IMR-90 (cell line): ENCODE measurements at regions not wholly inside any gene's neighbourhood (a gene's known extent, or its start where the extent isn't known, plus 50 kb on each side); places are given as distances from the start of the nearest gene placed in this dataset.

Experiments used
- ATAC-seq: fragments of 200-7000 bp; cut with Tn5 transposase; 2 replicates; pipeline ENCODE4 v1.9.1; 2020; ENCODE audit warnings: low read depth, mild to moderate bottlenecking, moderate library complexity
- BruUV-seq: library from RNA; stranded (reverse); fragments of 400-500 nt; replicated peaks from 2 replicates; lab custom pipeline; 2021; lab: Mats Ljungman, UMichigan
- CTCF ChIA-PET: fragments of 300-600 bp; formaldehyde crosslinking; extraction: SDS; loops from one replicate; lab custom pipeline; 2021; ENCODE audit warnings: antibody characterized with exemption; lab: Yijun Ruan, JAX
- POLR2A ChIA-PET: fragments of 300-600 bp; sonication (Branson Sonifier 250); formaldehyde crosslinking; loops from one replicate; lab custom pipeline; 2022; ENCODE audit warnings: antibody characterized with exemption; ENCODE audit not compliant: unreplicated experiment; lab: Charles Lee
- DNase-seq: peaks from one replicate; pipeline ENCODE4 v3.0.0; 2013
- H2AFZ ChIP-seq: replicated peaks from 2 replicates; pipeline ENCODE3; 2013; ENCODE audit warnings: low read length, mild to moderate bottlenecking; ENCODE audit not compliant: poor library complexity
- H2AK5ac ChIP-seq: 2 replicates; pipeline ENCODE4 v1.6.1; 2013; ENCODE audit warnings: low read depth, low read length, inconsistent platforms
- H2AK9ac ChIP-seq: replicated peaks from 2 replicates; pipeline ENCODE3; 2013; ENCODE audit warnings: mild to moderate bottlenecking, low read depth, low read length, moderate library complexity; ENCODE audit not compliant: poor library complexity
- H2BK120ac ChIP-seq: 2 replicates; pipeline ENCODE4 v1.6.1; 2013; ENCODE audit warnings: low read depth, low read length, inconsistent platforms
- H2BK15ac ChIP-seq: 3 replicates; pipeline ENCODE4 v1.6.1; 2013; ENCODE audit warnings: low read depth, low read length, inconsistent platforms
- H2BK20ac ChIP-seq: 2 replicates; pipeline ENCODE4 v1.6.1; 2013; ENCODE audit warnings: low read depth, mild to moderate bottlenecking, inconsistent platforms, low read length, moderate library complexity
- H2BK5ac ChIP-seq: 2 replicates; pipeline ENCODE4 v1.6.1; 2013; ENCODE audit warnings: mild to moderate bottlenecking, low read depth, low read length, inconsistent platforms; ENCODE audit not compliant: poor library complexity, severe bottlenecking
- H3K14ac ChIP-seq: replicated peaks from 2 replicates; pipeline ENCODE4 v1.6.1; 2013; ENCODE audit warnings: low read depth, low read length, inconsistent platforms
- H3K18ac ChIP-seq: 2 replicates; pipeline ENCODE4 v1.6.1; 2013; ENCODE audit warnings: low read depth, low read length, control low read depth
- H3K23ac ChIP-seq: 2 replicates; pipeline ENCODE4 v1.6.1; 2013; ENCODE audit warnings: low read depth, low read length, inconsistent platforms
- H3K27ac ChIP-seq: 2 replicates; pipeline ENCODE4 v1.5.1; 2013; ENCODE audit warnings: mild to moderate bottlenecking, control low read depth, low read length; ENCODE audit not compliant: insufficient read depth
- H3K27me3 ChIP-seq: 2 replicates; pipeline ENCODE4 v1.6.1; 2013; ENCODE audit warnings: low read length; ENCODE audit not compliant: control insufficient read depth, insufficient read depth
- H3K36me3 ChIP-seq: 2 replicates; pipeline ENCODE4 v1.6.1; 2013; ENCODE audit warnings: low read length, mixed read lengths; ENCODE audit not compliant: control insufficient read depth, insufficient read depth
- H3K4ac ChIP-seq: 2 replicates; pipeline ENCODE4 v1.6.1; 2013; ENCODE audit warnings: low read depth, low read length, inconsistent platforms
- H3K4me1 ChIP-seq: 2 replicates; pipeline ENCODE4 v1.6.1; 2013; ENCODE audit warnings: low read length, mixed read lengths; ENCODE audit not compliant: control insufficient read depth, insufficient read depth
- H3K4me2 ChIP-seq: 2 replicates; pipeline ENCODE4 v1.6.1; 2013; ENCODE audit warnings: low read depth, mild to moderate bottlenecking, control low read depth, low read length, moderate library complexity
- H3K4me3 ChIP-seq: 2 replicates; pipeline ENCODE4 v1.5.1; 2013; ENCODE audit warnings: low read depth, mild to moderate bottlenecking, control low read depth, low read length, moderate library complexity; ENCODE audit not compliant: insufficient read depth
- H3K56ac ChIP-seq: 2 replicates; pipeline ENCODE4 v1.6.1; 2013; ENCODE audit warnings: low read length, inconsistent platforms; ENCODE audit not compliant: insufficient read depth; ENCODE audit errors: extremely low read depth
- H3K79me1 ChIP-seq, 2 experiments: 2 replicates each; pipeline ENCODE4 v1.6.1; 2013; ENCODE audit warnings: low read length in 2 of 2, inconsistent platforms in 1 of 2, low read depth in 1 of 2
- H3K9ac ChIP-seq: 2 replicates; pipeline ENCODE4 v1.6.1; 2013; ENCODE audit warnings: low read depth, low read length, control low read depth
- H3K9me1 ChIP-seq: 2 replicates; pipeline ENCODE4 v1.6.1; 2013; ENCODE audit warnings: low read length, inconsistent platforms; ENCODE audit not compliant: insufficient read depth
- H3K9me3 ChIP-seq: 2 replicates; pipeline ENCODE4 v1.6.1; 2013; ENCODE audit warnings: low read length; ENCODE audit not compliant: control insufficient read depth, insufficient read depth
- H4K20me1 ChIP-seq: 2 replicates; pipeline ENCODE4 v1.6.1; 2013; ENCODE audit warnings: low read length, inconsistent platforms; ENCODE audit not compliant: insufficient read depth
- H4K5ac ChIP-seq: 2 replicates; pipeline ENCODE4 v1.6.1; 2013; ENCODE audit warnings: mild to moderate bottlenecking, low read depth, low read length, control low read depth
- H4K8ac ChIP-seq, 2 experiments: 2 replicates each; pipeline ENCODE4 v1.6.1; 2013; ENCODE audit warnings: low read depth in 2 of 2, low read length in 2 of 2, control low read depth in 1 of 2, inconsistent platforms in 1 of 2
- H4K91ac ChIP-seq: 2 replicates; pipeline ENCODE4 v1.6.1; 2013; ENCODE audit warnings: low read depth, low read length, inconsistent platforms; ENCODE audit not compliant: insufficient read depth
- BHLHE40 ChIP-seq: fragments of 150-350 bp; IDR thresholded peaks from 2 replicates; pipeline ENCODE4 v1.6.1; 2016; ENCODE audit warnings: mild to moderate bottlenecking, low read depth, low read length
- CEBPB ChIP-seq: IDR thresholded peaks from 2 replicates; pipeline ENCODE4 v1.6.1; 2012; ENCODE audit warnings: low read depth, low read length, improper control_type of control experiment
- CHD1 ChIP-seq: IDR thresholded peaks from 2 replicates; pipeline ENCODE4 v1.6.1; 2012; ENCODE audit warnings: low read depth, low read length, improper control_type of control experiment
- CTCF ChIP-seq: conservative IDR thresholded peaks from 2 replicates; pipeline ENCODE4 v1.5.1; 2012; ENCODE audit warnings: mild to moderate bottlenecking, low read depth, low read length, improper control_type of control experiment
- ELK1 ChIP-seq: fragments of 150-350 bp; IDR thresholded peaks from 2 replicates; pipeline ENCODE4 v1.6.1; 2016; ENCODE audit warnings: low read depth, mild to moderate bottlenecking, low read length, moderate library complexity, borderline replicate concordance
- FOS ChIP-seq: fragments of 150-350 bp; IDR thresholded peaks from 2 replicates; pipeline ENCODE4 v1.6.1; 2016; ENCODE audit warnings: low read depth, low read length
- MAFK ChIP-seq: IDR thresholded peaks from 2 replicates; pipeline ENCODE4 v1.6.1; 2012; ENCODE audit warnings: low read depth, low read length, improper control_type of control experiment
- MAZ ChIP-seq: IDR thresholded peaks from 2 replicates; pipeline ENCODE4 v1.6.1; 2012; ENCODE audit warnings: low read depth, mild to moderate bottlenecking, low read length, improper control_type of control experiment, moderate library complexity, borderline replicate concordance
- MXI1 ChIP-seq: IDR thresholded peaks from 2 replicates; pipeline ENCODE4 v1.6.1; 2012; ENCODE audit warnings: low read depth, mild to moderate bottlenecking, low read length, moderate library complexity, borderline replicate concordance
- NFE2L2 ChIP-seq: fragments of 150-350 bp; IDR thresholded peaks from 2 replicates; pipeline ENCODE4 v1.6.1; 2016; ENCODE audit warnings: low read depth, mild to moderate bottlenecking, low read length
- POLR2A ChIP-seq: IDR thresholded peaks from 2 replicates; pipeline ENCODE4 v1.6.1; 2012; ENCODE audit warnings: mild to moderate bottlenecking, low read depth, low read length
- RAD21 ChIP-seq: IDR thresholded peaks from 2 replicates; pipeline ENCODE4 v1.6.1; 2012; ENCODE audit warnings: low read length, improper control_type of control experiment
- RCOR1 ChIP-seq: IDR thresholded peaks from 2 replicates; pipeline ENCODE4 v1.6.1; 2012; ENCODE audit warnings: mild to moderate bottlenecking, low read length, improper control_type of control experiment; ENCODE audit not compliant: insufficient replicate concordance
- RFX5 ChIP-seq: IDR thresholded peaks from 2 replicates; pipeline ENCODE4 v1.8.0; 2012; ENCODE audit warnings: low read depth, mild to moderate bottlenecking, low read length, moderate library complexity
- SMC3 ChIP-seq: fragments of 150-350 bp; IDR thresholded peaks from 2 replicates; pipeline ENCODE4 v1.6.1; 2016; ENCODE audit warnings: low read depth, mild to moderate bottlenecking, antibody characterized with exemption, low read length, moderate library complexity
- USF2 ChIP-seq: fragments of 150-350 bp; IDR thresholded peaks from 2 replicates; pipeline ENCODE4 v1.6.1; 2017; ENCODE audit warnings: mild to moderate bottlenecking, antibody characterized with exemption, low read length, low read depth
- WGBS, 2 experiments: methylation state at CpG; one replicate each; pipeline versions ENCODE4 v1.1.5 to v1.1.7; 2013; ENCODE audit warnings: missing lambda C conversion rate in 2 of 2; ENCODE audit not compliant: insufficient read length in 1 of 2; ENCODE audit errors: extremely low coverage in 2 of 2; 5-methylcytosine and 5-hydroxymethylcytosine counted together
- dilution Hi-C: fragments of 300-500 bp; cut with HindIII; formaldehyde crosslinking; loops from one replicate; pipeline ENCODE4 v1.14.3; 2018; ENCODE audit warnings: low sequenced_read_pairs; ENCODE audit not compliant: unreplicated experiment
- in situ Hi-C: fragments of 300-500 bp; cut with MboI; formaldehyde crosslinking; loops from 3 replicates; pipeline ENCODE4 v1.14.3; 2019; ENCODE audit warnings: low sequenced_read_pairs, inconsistent platforms, mixed read lengths
- intact Hi-C: fragments of 100-400 bp; cut with micrococcal nuclease; formaldehyde crosslinking; loops from 2 replicates; pipeline ENCODE4 v1.10.0; 2022

- Histone ChIP-seq H2BK15ac (no peak overlapping the region), H3K14ac (no peak overlapping the region), H2BK120ac (no peak overlapping the region), H2BK20ac (no peak overlapping the region), H2AK5ac (no peak overlapping the region), H4K20me1 (no peaks in the 10 kb centered on the region), H3K4ac (no peak overlapping the region), H3K27me3 (no peaks in the 10 kb centered on the region), H3K4me3 (no peak overlapping the region), H3K9me3 (no peaks in the 10 kb centered on the region), H3K9ac (no peak overlapping the region), H4K5ac (no peak overlapping the region), H3K4me1 (no peaks in the 10 kb centered on the region), H3K79me1 (no peaks in the 10 kb centered on the region), H2AFZ (no peak overlapping the region), H2AK9ac (no peak overlapping the region), H2BK5ac (no peak overlapping the region), H3K18ac (no peak overlapping the region), H3K27ac (no peak overlapping the region), H3K56ac (no peak overlapping the region), H4K91ac (no peak overlapping the region), H3K9me1 (no peaks in the 10 kb centered on the region), H3K36me3 (no peaks in the 10 kb centered on the region), H4K8ac (no peak overlapping the region), H3K4me2 (no peak overlapping the region), H3K23ac (no peak overlapping the region)
- no TSS peak for BruUV-seq
- dilution Hi-C loops = no loop called here
- POLR2A ChIA-PET = no interaction called here
- TF ChIP-seq BHLHE40 (no peak), USF2 (no peak), SMC3 (no peak), MAZ (no peak), ELK1 (no peak), RAD21 (no peak), FOS (no peak), RFX5 (no peak), MAFK (no peak), POLR2A (no peak), CTCF (no peak), CHD1 (no peak), CEBPB (no peak), NFE2L2 (no peak), RCOR1 (no peak), MXI1 (no peak)
- no peak for DNase-seq
- CTCF ChIA-PET = no interaction called here
- ATAC-seq = no peak
- intact Hi-C loops = no loop called here
- in situ Hi-C loops = no loop called here
- WGBS, 2 experiments = no CpG with 5 or more reads among the region's 2 CpGs
Measured at GRCh38 chr11:38937709-38938108, 2339.7 kb upstream of the RAG2 start.
